ENCODE measurements at regions not wholly inside any gene's neighbourhood (a gene's known extent, or its start where the extent isn't known, plus 50 kb on each side); places are given as distances from the start of the nearest gene placed in this dataset.

- Histone ChIP-seq H3K4me3 (ENCODE audit: insufficient read depth, low read depth, low read length) (no peak overlapping the region), H2BK5ac (ENCODE audit: low read depth, low read length, poor library complexity, severe bottlenecking) (no peak overlapping the region), H3K27me3 (ENCODE audit: control insufficient read depth, insufficient read depth, low read length) (no peaks in the 10 kb centered on the region), H2BK120ac (ENCODE audit: low read depth, low read length) (no peak overlapping the region), H3K79me1 (ENCODE audit: low read depth in 1 of 2, low read length in 2 of 2) (no peaks in the 10 kb centered on the region), H3K9me3 (ENCODE audit: control insufficient read depth, insufficient read depth, low read length) (peaks cover 21% of the 10 kb centered on the region), H3K9me1 (ENCODE audit: insufficient read depth, low read length) (no peaks in the 10 kb centered on the region), H3K4ac (ENCODE audit: low read depth, low read length) (no peak overlapping the region), H4K91ac (ENCODE audit: insufficient read depth, low read depth, low read length) (no peak overlapping the region), H4K20me1 (ENCODE audit: insufficient read depth, low read length) (no peaks in the 10 kb centered on the region), H4K8ac (ENCODE audit: low read depth in 2 of 2, low read length in 2 of 2) (no peak overlapping the region), H3K14ac (replicated peaks; ENCODE audit: low read depth, low read length) (no peak overlapping the region), H3K9ac (ENCODE audit: low read depth, low read length) (no peak overlapping the region), H3K18ac (ENCODE audit: low read depth, low read length) (no peak overlapping the region), H3K23ac (ENCODE audit: low read depth, low read length) (no peak overlapping the region), H4K5ac (ENCODE audit: low read depth, low read length) (no peak overlapping the region), H2AFZ (replicated peaks; ENCODE audit: low read length, poor library complexity) (no peak overlapping the region), H2BK20ac (ENCODE audit: low read depth, low read length) (no peak overlapping the region), H3K4me2 (ENCODE audit: low read depth, low read length) (no peak overlapping the region), H2BK15ac (ENCODE audit: low read depth, low read length) (no peak overlapping the region), H2AK5ac (ENCODE audit: low read depth, low read length) (no peak overlapping the region), H3K27ac (ENCODE audit: insufficient read depth, low read length) (no peak overlapping the region), H2AK9ac (replicated peaks; ENCODE audit: low read depth, low read length, poor library complexity) (no peak overlapping the region), H3K36me3 (ENCODE audit: control insufficient read depth, insufficient read depth, low read length) (no peaks in the 10 kb centered on the region), H3K4me1 (ENCODE audit: control insufficient read depth, insufficient read depth, low read length) (no peaks in the 10 kb centered on the region), H3K56ac (ENCODE audit: extremely low read depth, insufficient read depth, low read length) (no peak overlapping the region)
- dilution Hi-C loops (cut with HindIII; ENCODE audit: low sequenced_read_pairs, unreplicated experiment) (no loop called here), intact Hi-C loops (cut with micrococcal nuclease) (no loop called here), in situ Hi-C loops (cut with MboI; ENCODE audit: low sequenced_read_pairs) (no loop called here)
- CTCF ChIA-PET, result no interaction called here
- no TSS peak for BruUV-seq (replicated peaks)
- no peak for ATAC-seq (ENCODE audit: low read depth)
- TF ChIP-seq MXI1 (IDR thresholded peaks at IDR 0.05; ENCODE audit: borderline replicate concordance, low read depth, low read length), result no peak
- TF ChIP-seq FOS (IDR thresholded peaks at IDR 0.05; ENCODE audit: low read depth, low read length), result no peak
- TF ChIP-seq CHD1 (IDR thresholded peaks at IDR 0.05; ENCODE audit: low read depth, low read length), result no peak
- TF ChIP-seq MAFK (IDR thresholded peaks at IDR 0.05; ENCODE audit: low read depth, low read length), result no peak
- TF ChIP-seq NFE2L2 (IDR thresholded peaks at IDR 0.05; ENCODE audit: low read depth, low read length), result no peak
- no peak for TF ChIP-seq CTCF (conservative IDR thresholded peaks at IDR 0.05; ENCODE audit: low read depth, low read length)
- TF ChIP-seq SMC3 (IDR thresholded peaks at IDR 0.05; ENCODE audit: low read depth, low read length), result no peak
- no peak for TF ChIP-seq USF2 (IDR thresholded peaks at IDR 0.05; ENCODE audit: low read depth, low read length)
- no peak for TF ChIP-seq MAZ (IDR thresholded peaks at IDR 0.05; ENCODE audit: borderline replicate concordance, low read depth, low read length)
- TF ChIP-seq BHLHE40 (IDR thresholded peaks at IDR 0.05; ENCODE audit: low read depth, low read length), result no peak
- no peak for TF ChIP-seq RCOR1 (IDR thresholded peaks at IDR 0.05; ENCODE audit: insufficient replicate concordance, low read length)
- TF ChIP-seq POLR2A (IDR thresholded peaks at IDR 0.05; ENCODE audit: low read depth, low read length), result no peak
- TF ChIP-seq ELK1 (IDR thresholded peaks at IDR 0.05; ENCODE audit: borderline replicate concordance, low read depth, low read length), result no peak
- TF ChIP-seq RAD21 (IDR thresholded peaks at IDR 0.05; ENCODE audit: low read length), result no peak
- no peak for TF ChIP-seq CEBPB (IDR thresholded peaks at IDR 0.05; ENCODE audit: low read depth, low read length)
- no CpG with 5 or more reads among the region's 8 CpGs for WGBS, 2 experiments (ENCODE audit: extremely low coverage in 2 of 2, insufficient read length in 1 of 2)
- POLR2A ChIA-PET (ENCODE audit: unreplicated experiment), result no interaction called here
- DNase-seq, result no peak
Observed at GRCh38 chr10:2659660-2660209, 407.6 kb upstream of the PFKP start.
